SK-N-MC (cell line): ENCODE measurements at regions not wholly inside any gene's neighbourhood (a gene's known extent, or its start where the extent isn't known, plus 50 kb on each side); places are given as distances from the start of the nearest gene placed in this dataset.

ENCODE experiments used
- EZH2 ChIP-seq: fragments of 200-600 bp; sonication (generic); IDR thresholded peaks from one replicate; pipeline ENCODE4 v1.6.1; 2017; ENCODE audit warnings: antibody characterized with exemption
- POLR2AphosphoS5 ChIP-seq: IDR thresholded peaks from 2 replicates; pipeline ENCODE4 v1.6.1; 2012; ENCODE audit warnings: mild to moderate bottlenecking, low read depth, low read length, borderline replicate concordance

DNA sequence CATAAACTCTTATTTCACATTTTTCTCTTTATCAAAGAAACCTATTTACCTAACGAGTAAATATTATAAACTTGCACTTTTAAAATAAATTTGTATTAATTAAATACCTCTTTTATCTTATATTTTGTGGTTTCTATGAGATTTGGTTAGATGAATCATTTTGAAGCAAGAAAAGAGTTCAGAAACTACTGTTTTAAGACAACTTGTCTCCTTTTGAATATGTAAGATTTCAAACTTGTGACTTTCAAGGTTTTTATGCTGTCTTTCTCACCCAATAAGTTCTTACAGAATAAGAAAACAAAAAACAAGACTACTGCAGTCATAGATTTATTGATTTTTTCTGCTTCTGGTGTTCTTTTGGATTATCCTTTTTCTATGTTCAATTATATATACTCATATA, 339.0 kb downstream of the SNAPC1 start:
- TF ChIP-seq EZH2 (no peak), POLR2AphosphoS5 (no peak)
